GM23248 (cell line): ENCODE measurements at regions not wholly inside any gene's neighbourhood (a gene's known extent, or its start where the extent isn't known, plus 50 kb on each side); places are given as distances from the start of the nearest gene placed in this dataset.

ENCODE experiments used
- DNase-seq: peaks from one replicate; pipeline ENCODE4 v3.0.0-alpha.2; 2015
- H2AFZ ChIP-seq: fragments of 200-600 bp; sonication (generic); 2 replicates; pipeline ENCODE4 v1.6.1; 2016; ENCODE audit warnings: antibody characterized with exemption
- H3F3A ChIP-seq: fragments of 200-600 bp; sonication (generic); 2 replicates; pipeline ENCODE4 v1.6.1; 2016; ENCODE audit warnings: mild to moderate bottlenecking, antibody characterized with exemption, mixed run types; ENCODE audit not compliant: insufficient read depth
- H3K27ac ChIP-seq: fragments of 200-600 bp; sonication (generic); 2 replicates; pipeline ENCODE4 v1.5.1; 2016; ENCODE audit warnings: mild to moderate bottlenecking
- H3K27me3 ChIP-seq: fragments of 200-600 bp; sonication (generic); replicated peaks from 2 replicates; pipeline ENCODE4 v1.6.1; 2016; ENCODE audit warnings: mild to moderate bottlenecking; ENCODE audit not compliant: insufficient read depth
- H3K36me3 ChIP-seq: fragments of 200-600 bp; sonication (generic); 2 replicates; pipeline ENCODE4 v1.6.1; 2016; ENCODE audit warnings: low read depth, mild to moderate bottlenecking
- H3K4me1 ChIP-seq: fragments of 200-600 bp; sonication (generic); 2 replicates; pipeline ENCODE4 v1.6.1; 2016; ENCODE audit warnings: mild to moderate bottlenecking; ENCODE audit not compliant: insufficient read depth
- H3K4me2 ChIP-seq: fragments of 200-600 bp; sonication (generic); one replicate; pipeline ENCODE4 v1.6.1; 2016; ENCODE audit warnings: mild to moderate bottlenecking; ENCODE audit not compliant: unreplicated experiment
- H3K4me3 ChIP-seq: fragments of 200-600 bp; sonication (generic); 2 replicates; pipeline ENCODE4 v1.5.1; 2016; ENCODE audit warnings: mild to moderate bottlenecking
- H3K79me2 ChIP-seq: fragments of 200-600 bp; sonication (generic); 2 replicates; pipeline ENCODE4 v1.6.1; 2016; ENCODE audit warnings: mild to moderate bottlenecking; ENCODE audit not compliant: insufficient read depth
- H3K9ac ChIP-seq: fragments of 200-600 bp; sonication (generic); 2 replicates; pipeline ENCODE4 v1.6.1; 2016; ENCODE audit warnings: mild to moderate bottlenecking
- H3K9me2 ChIP-seq: fragments of 200-600 bp; sonication (generic); 2 replicates; pipeline ENCODE4 v1.6.1; 2016; ENCODE audit warnings: mixed run types, mild to moderate bottlenecking, moderate library complexity; ENCODE audit not compliant: insufficient read depth
- H3K9me3 ChIP-seq: fragments of 200-600 bp; sonication (generic); one replicate; pipeline ENCODE4 v1.6.1; 2017; ENCODE audit warnings: low read depth
- H4K20me1 ChIP-seq: fragments of 200-600 bp; sonication (generic); 2 replicates; pipeline ENCODE4 v1.6.0; 2016; ENCODE audit not compliant: insufficient read depth
- EZH2 ChIP-seq: fragments of 200-600 bp; sonication (generic); IDR thresholded peaks from 2 replicates; pipeline ENCODE4 v1.6.1; 2018; ENCODE audit warnings: antibody characterized with exemption, mild to moderate bottlenecking; ENCODE audit not compliant: insufficient read depth, poor library complexity, severe bottlenecking
- EZH2phosphoT487 ChIP-seq: fragments of 200-600 bp; sonication (generic); IDR thresholded peaks from 2 replicates; pipeline ENCODE4 v1.6.1; 2018; ENCODE audit warnings: antibody characterized with exemption, moderate library complexity, mild to moderate bottlenecking, low read depth; ENCODE audit not compliant: insufficient read depth
- WGBS, 2 experiments: methylation state at CpG; one replicate each; pipeline ENCODE4 v1.1.6; 2015 to 2017; ENCODE audit warnings: low lambda C conversion rate in 2 of 2, low coverage in 1 of 2; ENCODE audit errors: missing lambda C conversion rate in 2 of 2; 5-methylcytosine and 5-hydroxymethylcytosine counted together
- in situ Hi-C: fragments of 300-500 bp; cut with MboI; formaldehyde crosslinking; loops from 2 replicates; pipeline ENCODE4 v1.15.0; 2020

- WGBS, 2 experiments, result 32 to 37% methylated on average over 6 of the region's 6 CpGs
- Histone ChIP-seq H3K36me3 (no peaks in the 10 kb centered on the region), H3K4me3 (no peak overlapping the region), H3F3A (0 out of 2 replicates have a peak, but pooled peaks cover 11% of the 10 kb centered on the region), H3K4me1 (peaks cover 19% of the 10 kb centered on the region), H3K4me2 (no peak overlapping the region), H3K9me2 (no peaks in the 10 kb centered on the region), H3K27me3 (no peaks in the 10 kb centered on the region), H2AFZ (no peak overlapping the region), H3K27ac (no peak overlapping the region), H3K9ac (no peak overlapping the region), H3K9me3 (no peaks in the 10 kb centered on the region), H4K20me1 (no peaks in the 10 kb centered on the region), H3K79me2 (no peaks in the 10 kb centered on the region)
- in situ Hi-C loops, result no loop called here
- TF ChIP-seq EZH2phosphoT487, result no peak
- no peak for TF ChIP-seq EZH2
- DNase-seq, result no peak
Observed at GRCh38 chr3:22360164-22360563, 609.2 kb upstream of the ZNF385D start.

GRCh38 chr3:22360970-22361369 lies 610.0 kb upstream of the ZNF385D start:
- no peak overlapping the region for H2AFZ ChIP-seq
- peak overlapping the region; percentile 16; the same call in 1 of the 2 replicates for H3K4me3 ChIP-seq
- no peaks in the 10 kb centered on the region for H3K9me3 ChIP-seq
- no peak overlapping the region for H3K9ac ChIP-seq
- in situ Hi-C loops, result no loop called here
- H3K36me3 ChIP-seq, result no peaks in the 10 kb centered on the region
- H3K27ac ChIP-seq, result peak overlapping the region; percentile 45
- H3K9me2 ChIP-seq, result no peaks in the 10 kb centered on the region
- peak overlapping the region; percentile 58 for H3K4me2 ChIP-seq
- H3F3A ChIP-seq, result 0 out of 2 replicates have a peak, but pooled peaks cover 11% of the 10 kb centered on the region
- H3K27me3 ChIP-seq, result no peaks in the 10 kb centered on the region
- TF ChIP-seq EZH2phosphoT487 (no peak), EZH2 (no peak)
- H3K4me1 ChIP-seq, result peaks cover 19% of the 10 kb centered on the region
- DNase-seq, result peak; percentile 80
- no peaks in the 10 kb centered on the region for H4K20me1 ChIP-seq
- 16% methylated on average over 2 of the region's 2 CpGs for WGBS, 2 experiments
- H3K79me2 ChIP-seq, result no peaks in the 10 kb centered on the region

GRCh38 chr3:22361521-22361920 lies 610.5 kb upstream of the ZNF385D start:
- H3K27me3 ChIP-seq, result no peaks in the 10 kb centered on the region
- TF ChIP-seq EZH2phosphoT487, result no peak
- TF ChIP-seq EZH2, result no peak
- peak; percentile 52 for DNase-seq
- H3K36me3 ChIP-seq, result no peaks in the 10 kb centered on the region
- H3K9ac ChIP-seq, result no peak overlapping the region
- H3K27ac ChIP-seq, result peak overlapping the region; percentile 45
- WGBS, 2 experiments, result 0 to 14% methylated on average over 1 of the region's 1 CpG
- H3F3A ChIP-seq, result 0 out of 2 replicates have a peak, but pooled peaks cover 11% of the 10 kb centered on the region
- H3K9me2 ChIP-seq, result no peaks in the 10 kb centered on the region
- no peaks in the 10 kb centered on the region for H4K20me1 ChIP-seq
- H2AFZ ChIP-seq, result no peak overlapping the region
- in situ Hi-C loops, result no loop called here
- no peaks in the 10 kb centered on the region for H3K79me2 ChIP-seq
- H3K4me2 ChIP-seq, result peak overlapping the region; percentile 58
- H3K4me1 ChIP-seq, result peaks cover 19% of the 10 kb centered on the region
- H3K4me3 ChIP-seq, result peak overlapping the region; percentile 16
- H3K9me3 ChIP-seq, result no peaks in the 10 kb centered on the region

- peaks cover 19% of the 10 kb centered on the region for H3K4me1 ChIP-seq
- H4K20me1 ChIP-seq, result no peaks in the 10 kb centered on the region
- no peaks in the 10 kb centered on the region for H3K79me2 ChIP-seq
- H3K27ac ChIP-seq, result no peak overlapping the region
- WGBS, 2 experiments, result 86 to 94% methylated on average over 1 of the region's 1 CpG
- no peak overlapping the region for H3K4me2 ChIP-seq
- no peak for DNase-seq
- no peaks in the 10 kb centered on the region for H3K9me3 ChIP-seq
- H2AFZ ChIP-seq, result no peak overlapping the region
- H3F3A ChIP-seq, result 0 out of 2 replicates have a peak, but pooled peaks cover 11% of the 10 kb centered on the region
- H3K9me2 ChIP-seq, result no peaks in the 10 kb centered on the region
- no peak for TF ChIP-seq EZH2
- peaks cover 12% of the 10 kb centered on the region; the same call in 1 of the 2 replicates for H3K27me3 ChIP-seq
- no peaks in the 10 kb centered on the region for H3K36me3 ChIP-seq
- no peak overlapping the region for H3K9ac ChIP-seq
- in situ Hi-C loops, result no loop called here
- H3K4me3 ChIP-seq, result no peak overlapping the region
Observed at GRCh38 chr3:22364851-22365250, 613.8 kb upstream of the ZNF385D start.

GRCh38 chr3:22366781-22367180 lies 615.8 kb upstream of the ZNF385D start:
- 24 to 40% methylated on average over 2 of the region's 2 CpGs for WGBS, 2 experiments
- DNase-seq, result no peak
- Histone ChIP-seq H4K20me1 (no peaks in the 10 kb centered on the region), H2AFZ (no peak overlapping the region), H3F3A (no peaks in the 10 kb centered on the region), H3K4me3 (no peak overlapping the region), H3K4me1 (peaks cover 6% of the 10 kb centered on the region), H3K79me2 (no peaks in the 10 kb centered on the region), H3K9me3 (no peaks in the 10 kb centered on the region), H3K9ac (no peak overlapping the region), H3K27me3 (peaks cover 32% of the 10 kb centered on the region), H3K4me2 (no peak overlapping the region), H3K27ac (no peak overlapping the region), H3K36me3 (no peaks in the 10 kb centered on the region), H3K9me2 (no peaks in the 10 kb centered on the region)
- TF ChIP-seq EZH2 (no peak), EZH2phosphoT487 (no peak)
- in situ Hi-C loops, result no loop called here
